ENCODE measurements at regions not wholly inside any gene's neighbourhood (a gene's known extent, or its start where the extent isn't known, plus 50 kb on each side); places are given as distances from the start of the nearest gene placed in this dataset.

DNA sequence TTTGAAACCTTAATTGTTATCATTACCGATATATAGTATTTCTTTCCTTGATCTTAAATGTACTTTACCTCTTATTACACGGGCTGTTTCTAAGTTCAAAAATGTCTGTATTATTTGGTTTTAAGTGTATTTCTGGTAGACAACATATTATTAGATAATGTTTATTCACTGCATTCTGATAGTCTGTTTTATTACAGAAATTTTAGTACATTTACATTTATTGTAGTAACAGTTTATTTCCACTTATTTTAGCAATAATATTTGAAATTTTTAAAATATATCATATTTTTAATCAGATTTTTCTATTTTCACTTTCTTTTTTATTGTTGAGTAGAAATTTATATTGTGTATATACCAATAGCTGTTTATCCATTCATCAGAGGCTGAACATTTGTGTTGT is 1195.2 kb downstream of the TBC1D22A start:
- Histone ChIP-seq H3K27me3 (ENCODE audit: control insufficient read depth in 1 of 2, insufficient read depth in 2 of 2, low read length in 2 of 2) (no peaks in the 10 kb centered on the region), H3K27ac (ENCODE audit: low read length) (no peak overlapping the region), H3K36me3 (ENCODE audit: control insufficient read depth in 2 of 2, insufficient read depth in 2 of 2, low read length in 2 of 2) (no peaks in the 10 kb centered on the region), H3K4me3 (ENCODE audit: low read length in 2 of 2) (no peak overlapping the region), H3K9ac (ENCODE audit: low read length in 2 of 2) (no peak overlapping the region), H3K9me3 (ENCODE audit: control insufficient read depth in 2 of 2, low read length in 2 of 2) (peaks cover 0 to 5% of the 10 kb centered on the region in 2 donors), H3K4me1 (ENCODE audit: control insufficient read depth, insufficient read depth, low read length) (no peaks in the 10 kb centered on the region)

GRCh38 chr22:47954107-47954506 is 1191.7 kb downstream of the TBC1D22A start:
- no peak overlapping the region for H3K4me3 ChIP-seq (ENCODE audit: low read length in 2 of 2)
- no peaks in the 10 kb centered on the region for H3K36me3 ChIP-seq (ENCODE audit: control insufficient read depth in 2 of 2, insufficient read depth in 2 of 2, low read length in 2 of 2)
- H3K9me3 ChIP-seq (ENCODE audit: control insufficient read depth in 2 of 2, low read length in 2 of 2) = peaks cover 0 to 5% of the 10 kb centered on the region in 2 donors
- H3K27me3 ChIP-seq (ENCODE audit: control insufficient read depth in 1 of 2, insufficient read depth in 2 of 2, low read length in 2 of 2) = peaks cover 0 to 2% of the 10 kb centered on the region in 2 donors
- H3K9ac ChIP-seq (ENCODE audit: low read length in 2 of 2) = no peak overlapping the region
- no peak overlapping the region for H3K27ac ChIP-seq (ENCODE audit: low read length)
- no peaks in the 10 kb centered on the region for H3K4me1 ChIP-seq (ENCODE audit: control insufficient read depth, insufficient read depth, low read length)

- H3K9me3 ChIP-seq (ENCODE audit: control insufficient read depth in 2 of 2, low read length in 2 of 2) = no peaks in the 10 kb centered on the region
- no peak overlapping the region for H3K27ac ChIP-seq (ENCODE audit: low read length)
- no peaks in the 10 kb centered on the region for H3K4me1 ChIP-seq (ENCODE audit: control insufficient read depth, insufficient read depth, low read length)
- no peak overlapping the region for H3K9ac ChIP-seq (ENCODE audit: low read length in 2 of 2)
- H3K4me3 ChIP-seq (ENCODE audit: low read length in 2 of 2) = no peak overlapping the region
- H3K36me3 ChIP-seq (ENCODE audit: control insufficient read depth in 2 of 2, insufficient read depth in 2 of 2, low read length in 2 of 2) = no peaks in the 10 kb centered on the region
- H3K27me3 ChIP-seq (ENCODE audit: control insufficient read depth in 1 of 2, insufficient read depth in 2 of 2, low read length in 2 of 2) = peaks cover 0 to 4% of the 10 kb centered on the region in 2 donors
Measured at GRCh38 chr22:47944941-47945340, 1182.5 kb downstream of the TBC1D22A start.

DNA sequence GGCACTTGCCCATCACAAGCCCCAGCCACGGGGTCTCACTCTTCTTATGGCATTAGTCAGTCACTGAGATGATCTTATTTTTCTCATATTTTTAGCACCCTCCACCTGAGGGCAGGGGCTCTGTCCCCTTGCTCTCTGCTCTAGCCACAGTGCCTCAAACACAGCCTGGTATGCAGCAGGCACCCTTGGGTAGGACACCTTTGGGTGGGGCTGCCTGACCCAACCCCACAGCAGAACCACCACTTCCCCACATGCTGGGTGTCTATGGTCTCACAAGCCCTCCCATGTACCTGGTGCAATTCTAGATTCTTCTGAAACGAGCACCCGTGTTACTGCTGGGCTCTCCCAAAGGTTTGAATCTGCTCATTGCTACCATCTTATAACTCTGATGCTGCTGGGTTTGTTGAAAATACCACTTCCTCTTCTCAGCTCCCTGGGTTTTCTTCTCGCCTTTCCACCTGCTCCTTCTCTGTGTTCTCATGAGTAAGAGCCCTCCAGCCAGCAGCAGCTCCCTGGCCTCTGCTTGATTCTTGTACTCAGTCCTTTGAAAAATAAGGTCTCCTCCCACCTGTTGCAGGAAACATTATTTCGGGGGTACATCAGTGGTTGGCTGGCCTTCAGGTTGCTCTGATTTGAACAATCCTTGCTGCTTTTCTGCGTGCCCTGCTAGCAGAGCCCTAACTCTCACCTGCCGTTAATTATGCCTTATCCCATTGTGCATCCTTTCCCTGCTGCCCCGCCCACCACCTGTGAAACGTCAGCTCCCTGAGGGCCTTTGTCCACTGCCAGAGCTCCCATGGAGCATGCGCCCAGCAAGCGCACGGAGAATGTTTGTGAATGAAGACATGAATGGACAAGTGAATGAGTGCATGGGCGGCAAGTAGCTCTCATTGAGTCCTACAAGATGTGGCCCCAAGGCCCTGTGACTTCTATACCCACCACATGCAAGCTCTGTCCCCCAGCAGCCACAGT is 1181.6 kb downstream of the TBC1D22A start:
- peaks cover 0 to 4% of the 10 kb centered on the region in 2 donors for H3K27me3 ChIP-seq (ENCODE audit: control insufficient read depth in 1 of 2, insufficient read depth in 2 of 2, low read length in 2 of 2)
- H3K4me3 ChIP-seq (ENCODE audit: low read length in 2 of 2) = no peak overlapping the region
- H3K9me3 ChIP-seq (ENCODE audit: control insufficient read depth in 2 of 2, low read length in 2 of 2) = no peaks in the 10 kb centered on the region
- no peaks in the 10 kb centered on the region for H3K36me3 ChIP-seq (ENCODE audit: control insufficient read depth in 2 of 2, insufficient read depth in 2 of 2, low read length in 2 of 2)
- no peak overlapping the region for H3K9ac ChIP-seq (ENCODE audit: low read length in 2 of 2)
- H3K27ac ChIP-seq (ENCODE audit: low read length) = no peak overlapping the region
- H3K4me1 ChIP-seq (ENCODE audit: control insufficient read depth, insufficient read depth, low read length) = no peaks in the 10 kb centered on the region

- Histone ChIP-seq H3K9me3 (ENCODE audit: control insufficient read depth in 2 of 2, low read length in 2 of 2) (no peaks in the 10 kb centered on the region), H3K27me3 (ENCODE audit: control insufficient read depth in 1 of 2, insufficient read depth in 2 of 2, low read length in 2 of 2) (peaks cover 0 to 4% of the 10 kb centered on the region in 2 donors), H3K36me3 (ENCODE audit: control insufficient read depth in 2 of 2, insufficient read depth in 2 of 2, low read length in 2 of 2) (no peaks in the 10 kb centered on the region), H3K4me1 (ENCODE audit: control insufficient read depth, insufficient read depth, low read length) (no peaks in the 10 kb centered on the region), H3K27ac (ENCODE audit: low read length) (no peak overlapping the region), H3K9ac (ENCODE audit: low read length in 2 of 2) (no peak overlapping the region), H3K4me3 (ENCODE audit: low read length in 2 of 2) (no peak overlapping the region)
Measured at GRCh38 chr22:47940211-47940610, 1177.8 kb downstream of the TBC1D22A start.

GRCh38 chr22:47933891-47934290 is 1171.4 kb downstream of the TBC1D22A start:
- Histone ChIP-seq H3K4me1 (ENCODE audit: control insufficient read depth, insufficient read depth, low read length) (no peaks in the 10 kb centered on the region), H3K4me3 (ENCODE audit: low read length in 2 of 2) (no peak overlapping the region), H3K27ac (ENCODE audit: low read length) (no peak overlapping the region), H3K9ac (ENCODE audit: low read length in 2 of 2) (no peak overlapping the region), H3K36me3 (ENCODE audit: control insufficient read depth in 2 of 2, insufficient read depth in 2 of 2, low read length in 2 of 2) (no peaks in the 10 kb centered on the region), H3K27me3 (ENCODE audit: control insufficient read depth in 1 of 2, insufficient read depth in 2 of 2, low read length in 2 of 2) (no peaks in the 10 kb centered on the region), H3K9me3 (ENCODE audit: control insufficient read depth in 2 of 2, low read length in 2 of 2) (peaks cover 0 to 9% of the 10 kb centered on the region in 2 donors)

GRCh38 chr22:47933226-47933625 is 1170.8 kb downstream of the TBC1D22A start:
- no peak overlapping the region for H3K9ac ChIP-seq (ENCODE audit: low read length in 2 of 2)
- H3K4me1 ChIP-seq (ENCODE audit: control insufficient read depth, insufficient read depth, low read length) = no peaks in the 10 kb centered on the region
- no peaks in the 10 kb centered on the region for H3K36me3 ChIP-seq (ENCODE audit: control insufficient read depth in 2 of 2, insufficient read depth in 2 of 2, low read length in 2 of 2)
- H3K4me3 ChIP-seq (ENCODE audit: low read length in 2 of 2) = no peak overlapping the region
- H3K9me3 ChIP-seq (ENCODE audit: control insufficient read depth in 2 of 2, low read length in 2 of 2) = peaks cover 0 to 9% of the 10 kb centered on the region in 2 donors
- H3K27me3 ChIP-seq (ENCODE audit: control insufficient read depth in 1 of 2, insufficient read depth in 2 of 2, low read length in 2 of 2) = no peaks in the 10 kb centered on the region
- no peak overlapping the region for H3K27ac ChIP-seq (ENCODE audit: low read length)

GRCh38 chr22:47929646-47930185 is 1167.3 kb downstream of the TBC1D22A start:
- no peak overlapping the region for H3K4me3 ChIP-seq (ENCODE audit: low read length in 2 of 2)
- peaks cover 0 to 10% of the 10 kb centered on the region in 2 donors for H3K9me3 ChIP-seq (ENCODE audit: control insufficient read depth in 2 of 2, low read length in 2 of 2)
- H3K9ac ChIP-seq (ENCODE audit: low read length in 2 of 2) = no peak overlapping the region
- no peak overlapping the region for H3K27ac ChIP-seq (ENCODE audit: low read length)
- no peaks in the 10 kb centered on the region for H3K4me1 ChIP-seq (ENCODE audit: control insufficient read depth, insufficient read depth, low read length)
- H3K36me3 ChIP-seq (ENCODE audit: control insufficient read depth in 2 of 2, insufficient read depth in 2 of 2, low read length in 2 of 2) = no peaks in the 10 kb centered on the region
- H3K27me3 ChIP-seq (ENCODE audit: control insufficient read depth in 1 of 2, insufficient read depth in 2 of 2, low read length in 2 of 2) = no peaks in the 10 kb centered on the region

DNA sequence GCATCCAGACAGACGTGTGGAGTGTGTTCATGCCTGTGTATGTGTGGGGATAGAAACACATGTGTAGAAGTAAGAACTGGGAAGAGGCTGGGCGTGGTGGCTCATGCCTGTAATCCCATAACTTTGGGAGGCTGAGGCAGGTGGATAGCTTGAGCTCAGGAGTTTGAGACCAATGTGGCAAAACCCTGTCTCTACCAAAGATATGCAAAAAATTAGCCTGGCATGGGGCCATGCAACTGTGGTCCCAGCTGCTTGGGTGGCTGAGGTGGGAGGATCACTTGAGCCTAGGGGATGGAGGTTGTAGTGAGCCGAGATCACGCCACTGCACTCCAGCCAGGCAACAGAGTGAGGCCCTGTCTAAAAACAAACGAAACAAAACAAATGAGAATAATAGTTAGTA is 1166.6 kb downstream of the TBC1D22A start:
- Histone ChIP-seq H3K27me3 (ENCODE audit: control insufficient read depth in 1 of 2, insufficient read depth in 2 of 2, low read length in 2 of 2) (no peaks in the 10 kb centered on the region), H3K36me3 (ENCODE audit: control insufficient read depth in 2 of 2, insufficient read depth in 2 of 2, low read length in 2 of 2) (no peaks in the 10 kb centered on the region), H3K9ac (ENCODE audit: low read length in 2 of 2) (no peak overlapping the region), H3K4me3 (ENCODE audit: low read length in 2 of 2) (no peak overlapping the region), H3K27ac (ENCODE audit: low read length) (no peak overlapping the region), H3K9me3 (ENCODE audit: control insufficient read depth in 2 of 2, low read length in 2 of 2) (peaks cover 4 to 10% of the 10 kb centered on the region in 2 donors), H3K4me1 (ENCODE audit: control insufficient read depth, insufficient read depth, low read length) (no peaks in the 10 kb centered on the region)

DNA sequence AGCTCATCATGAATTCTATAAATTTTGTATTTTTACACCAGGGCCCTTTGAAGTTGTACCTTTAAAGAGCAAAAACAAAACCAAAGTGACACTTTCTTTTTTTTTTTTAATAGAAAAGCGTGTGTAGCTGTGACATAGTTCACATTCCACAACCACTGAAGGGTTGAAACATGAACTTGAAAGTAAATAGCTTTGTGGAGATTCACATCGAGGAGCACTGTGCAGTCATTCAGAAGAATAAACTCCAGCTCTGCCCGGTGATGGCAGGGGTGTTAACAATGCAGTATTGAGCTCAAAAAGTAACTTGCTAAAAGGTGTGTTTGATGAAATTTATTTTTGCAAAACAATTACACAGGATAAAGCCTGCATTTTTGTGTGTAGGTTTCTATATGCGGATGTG is 1166.2 kb downstream of the TBC1D22A start:
- Histone ChIP-seq H3K36me3 (ENCODE audit: control insufficient read depth in 2 of 2, insufficient read depth in 2 of 2, low read length in 2 of 2) (no peaks in the 10 kb centered on the region), H3K9ac (ENCODE audit: low read length in 2 of 2) (no peak overlapping the region), H3K9me3 (ENCODE audit: control insufficient read depth in 2 of 2, low read length in 2 of 2) (peaks cover 7 to 8% of the 10 kb centered on the region in 2 donors), H3K27ac (ENCODE audit: low read length) (no peak overlapping the region), H3K4me3 (ENCODE audit: low read length in 2 of 2) (no peak overlapping the region), H3K27me3 (ENCODE audit: control insufficient read depth in 1 of 2, insufficient read depth in 2 of 2, low read length in 2 of 2) (no peaks in the 10 kb centered on the region), H3K4me1 (ENCODE audit: control insufficient read depth, insufficient read depth, low read length) (no peaks in the 10 kb centered on the region)

All from stomach smooth muscle (tissue), 2 donors.